ENCODE measurements at regions not wholly inside any gene's neighbourhood (a gene's known extent, or its start where the extent isn't known, plus 50 kb on each side); places are given as distances from the start of the nearest gene placed in this dataset.

- peak; percentile 28 for DNase-seq (ENCODE audit: low read depth)
Observed at GRCh38 chr9:118059484-118060278, 355.5 kb downstream of the TLR4 start.

GRCh38 chr9:118083161-118083560, 379.0 kb downstream of the TLR4 start:
- no peak for DNase-seq (ENCODE audit: low read depth)

DNA sequence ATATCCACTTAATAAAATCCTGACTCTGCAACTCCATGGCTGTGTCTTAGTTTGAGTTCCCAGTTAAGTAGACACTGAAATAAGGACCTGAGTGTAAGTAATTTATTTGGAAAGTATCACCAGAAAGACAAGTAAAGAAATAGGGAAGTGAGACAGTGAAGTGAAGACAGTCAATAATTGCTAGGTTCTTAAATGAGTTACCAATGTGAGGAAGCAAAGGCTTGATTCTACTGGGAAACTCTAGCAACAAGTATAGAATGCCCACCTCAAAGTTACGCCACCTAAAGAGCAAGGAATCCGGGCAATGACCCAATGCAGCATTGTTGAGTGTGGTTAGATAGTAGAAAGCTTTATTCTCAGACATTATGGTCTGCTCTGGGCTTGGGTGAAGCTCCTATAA, 383.9 kb downstream of the TLR4 start:
- no peak for DNase-seq (ENCODE audit: low read depth)

GRCh38 chr9:118091226-118091625, 387.0 kb downstream of the TLR4 start:
- DNase-seq (ENCODE audit: low read depth), result peak; percentile 10

DNA sequence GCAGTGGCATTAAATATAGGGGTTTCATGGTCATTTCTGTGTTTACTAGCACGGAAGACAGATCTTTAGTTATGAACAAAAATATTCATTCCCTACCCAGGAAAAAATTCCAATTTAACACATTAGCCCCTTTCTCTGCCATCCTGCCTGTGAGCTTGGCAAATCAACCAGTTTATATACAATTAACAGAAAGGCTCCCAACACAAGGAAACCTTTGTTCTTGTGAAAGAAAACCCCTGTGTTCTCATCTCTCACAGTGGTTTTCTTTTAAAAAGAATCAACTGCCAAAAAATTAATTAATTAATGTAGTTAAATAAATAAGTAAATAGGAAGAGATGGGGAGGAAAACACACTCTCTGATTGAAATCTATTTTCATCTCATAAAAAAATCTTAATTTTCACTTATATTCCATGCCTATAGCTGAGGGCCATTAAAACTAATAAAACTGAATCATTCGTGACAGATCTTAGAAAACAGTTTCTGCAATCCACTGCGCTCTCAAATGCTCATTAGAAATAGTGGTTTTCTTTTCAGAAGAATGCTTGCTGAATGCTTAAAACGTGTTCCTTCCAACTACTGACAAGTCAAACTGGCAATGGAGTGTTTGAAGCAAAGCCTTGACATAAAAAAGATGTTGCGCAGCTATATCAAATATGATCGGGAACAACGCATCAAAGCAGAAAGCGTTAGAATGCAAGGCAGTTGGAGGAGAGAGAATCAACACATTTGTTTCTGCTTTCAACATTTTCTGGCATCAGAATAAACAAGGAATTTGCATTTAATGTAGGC, 387.7 kb downstream of the TLR4 start:
- DNase-seq (ENCODE audit: low read depth), result no peak

- DNase-seq (ENCODE audit: low read depth), result no peak
Observed at GRCh38 chr9:118094387-118094786, 390.2 kb downstream of the TLR4 start.

DNA sequence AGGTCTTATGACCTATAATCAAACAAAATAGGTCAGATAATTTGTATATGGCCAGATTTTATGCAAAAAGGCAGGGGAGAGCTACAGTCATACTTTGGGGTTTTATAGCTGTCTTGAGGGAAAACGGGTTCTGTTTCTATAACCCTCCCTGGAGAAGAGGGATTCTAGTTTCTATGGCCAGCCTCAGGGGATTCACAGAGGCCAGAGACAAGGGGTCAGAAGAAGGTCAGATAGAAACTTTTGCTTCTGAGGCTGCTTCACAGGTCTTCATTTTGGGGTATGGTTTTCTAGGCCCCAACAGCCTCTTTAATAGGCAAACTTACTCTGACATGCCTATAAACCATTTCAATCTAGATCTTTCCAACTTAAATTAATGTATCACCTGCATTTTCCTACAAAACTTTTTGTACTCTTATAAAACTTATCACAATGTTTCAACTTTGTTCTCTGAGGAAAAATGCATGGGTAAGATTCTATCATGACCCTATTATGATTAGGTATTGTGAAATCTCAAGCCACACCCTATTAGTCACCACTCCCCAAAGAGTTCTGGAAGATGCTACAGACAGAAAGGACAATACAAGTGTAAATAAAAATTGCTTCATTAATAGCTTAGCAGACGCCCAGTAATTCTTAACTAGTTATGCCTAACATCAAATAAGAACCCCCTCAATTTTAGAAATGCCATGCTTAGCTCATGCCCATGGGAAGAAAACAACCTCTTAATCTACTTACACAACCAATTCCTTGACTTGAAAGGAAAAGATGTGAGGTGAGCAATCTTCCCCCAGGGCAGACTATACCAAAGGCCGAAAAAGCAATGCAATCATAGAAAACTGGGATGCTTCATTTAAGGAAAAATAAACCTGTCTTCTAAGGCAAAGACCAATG, 396.6 kb downstream of the TLR4 start:
- peak; percentile 2 for DNase-seq (ENCODE audit: low read depth)

GRCh38 chr9:118104363-118104762, 400.2 kb downstream of the TLR4 start:
- no peak for DNase-seq (ENCODE audit: low read depth)

DNA sequence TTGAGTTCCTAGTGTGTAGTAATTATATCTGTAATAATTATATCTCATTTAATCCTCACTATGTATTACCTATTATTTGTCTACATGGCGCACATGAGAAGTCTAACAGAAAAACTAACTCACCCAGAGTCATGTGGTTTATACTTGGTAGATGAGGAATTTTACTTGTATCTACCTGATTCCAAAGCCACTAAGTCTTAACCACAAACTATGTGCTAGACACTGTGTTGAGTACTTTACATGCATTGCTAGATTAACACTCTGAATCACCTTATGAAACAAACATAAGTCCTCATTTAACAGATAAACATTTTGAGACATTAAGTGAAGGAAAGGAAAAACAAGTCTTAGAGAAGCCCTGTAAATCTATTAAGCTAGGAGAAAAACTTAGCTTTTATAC, 404.8 kb downstream of the TLR4 start:
- DNase-seq (ENCODE audit: low read depth), result peak; percentile 3

DNA sequence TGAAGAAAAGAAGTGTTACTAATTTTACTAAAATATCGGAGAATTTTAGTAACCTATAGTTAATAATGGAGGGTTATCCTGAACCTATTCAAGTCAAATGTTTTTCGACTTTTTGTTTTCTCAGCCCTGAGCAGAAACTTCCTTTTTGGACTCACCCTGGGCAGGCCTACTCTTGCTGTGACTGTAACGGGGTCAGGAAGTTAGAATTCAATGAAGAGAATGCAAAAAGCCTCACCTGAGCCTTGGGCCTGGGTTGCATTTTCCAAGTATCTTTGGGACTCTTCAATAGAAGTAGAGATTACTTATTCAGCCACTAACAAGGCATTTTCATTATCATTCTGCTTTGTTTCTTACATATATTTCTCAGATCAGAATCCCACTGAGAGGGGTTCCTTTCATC, 405.3 kb downstream of the TLR4 start:
- DNase-seq (ENCODE audit: low read depth), result no peak

DNA sequence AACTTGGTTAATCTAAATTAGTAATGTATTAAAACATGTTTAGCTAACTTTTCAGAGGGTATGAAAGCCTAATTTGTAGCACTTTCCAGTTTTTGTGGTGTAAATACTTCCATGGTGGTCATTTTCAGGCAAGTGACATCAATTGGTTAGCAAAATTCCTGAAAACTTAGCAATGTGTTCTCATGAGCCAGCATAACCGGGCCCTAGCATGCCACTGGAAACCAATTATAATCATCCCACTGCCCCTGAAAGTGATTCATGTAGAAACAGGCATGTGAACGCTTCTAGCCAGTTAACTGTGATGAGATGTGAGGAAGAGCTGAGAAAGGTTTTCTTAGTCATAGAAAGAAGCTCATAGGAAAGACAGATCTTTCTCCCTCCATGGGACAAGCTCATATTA, 417.2 kb downstream of the TLR4 start:
- peak; percentile 15 for DNase-seq (ENCODE audit: low read depth)

GRCh38 chr9:118128313-118128712, 424.1 kb downstream of the TLR4 start:
- DNase-seq (ENCODE audit: low read depth), result no peak

GRCh38 chr9:118129541-118129940, 425.3 kb downstream of the TLR4 start:
- DNase-seq (ENCODE audit: low read depth), result peak; percentile 43

DNA sequence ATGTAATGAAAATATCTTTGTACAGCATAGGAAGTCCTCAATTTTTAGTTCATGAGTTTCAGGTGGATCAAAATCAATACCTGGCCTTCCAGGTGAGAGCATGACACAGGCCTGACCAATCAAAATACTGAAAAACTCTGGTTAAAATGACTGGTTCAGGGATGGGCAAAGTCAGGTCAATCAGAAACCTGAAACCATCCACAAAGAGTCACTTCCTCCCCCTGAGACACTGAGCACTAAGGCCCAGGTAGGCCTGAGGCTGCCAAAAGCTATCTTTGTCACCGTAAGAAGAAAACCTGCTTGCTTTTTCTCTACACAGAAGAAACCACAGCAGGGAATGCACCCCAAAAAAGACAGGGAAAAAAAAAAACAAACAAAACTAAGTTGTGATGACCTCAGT, 444.8 kb downstream of the TLR4 start:
- no peak for DNase-seq (ENCODE audit: low read depth)

DNA sequence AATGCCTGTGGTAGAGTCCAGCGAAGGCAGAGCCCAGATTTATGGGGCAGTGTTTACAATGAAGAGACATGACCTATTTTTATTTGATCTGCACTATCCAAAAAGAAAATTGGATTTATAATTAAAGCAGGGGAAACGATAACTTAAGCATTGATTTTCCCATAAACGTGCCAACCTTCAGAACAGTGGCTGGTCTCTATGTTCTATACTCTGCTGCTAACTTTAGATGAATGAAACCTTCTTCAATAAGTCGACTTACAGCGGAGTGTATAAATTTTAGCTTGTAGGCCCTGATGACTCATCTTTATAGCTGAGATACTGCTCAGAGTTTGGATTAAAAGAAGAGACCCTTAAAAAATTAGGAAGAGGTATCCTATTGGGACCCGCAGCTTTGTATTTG, 452.6 kb downstream of the TLR4 start:
- no peak for DNase-seq (ENCODE audit: low read depth)

DNA sequence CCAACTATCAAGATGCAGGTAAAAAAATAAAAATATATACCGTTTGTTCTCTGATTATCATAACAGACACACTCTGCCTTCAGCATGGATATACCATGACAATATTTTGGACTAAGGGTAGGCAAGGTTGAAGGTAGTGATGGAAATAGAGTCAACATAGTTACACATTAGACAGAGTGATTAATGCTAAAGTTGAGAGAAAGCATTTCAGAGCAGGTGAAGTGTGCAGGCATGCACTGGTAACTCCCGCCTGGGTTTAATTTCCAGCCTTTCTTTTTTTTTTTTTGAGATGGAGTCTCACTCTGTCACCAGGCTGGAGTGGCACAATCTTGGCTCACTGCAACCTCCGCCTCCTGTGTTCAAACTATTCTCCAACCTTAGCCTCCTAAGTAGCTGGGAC, 458.5 kb downstream of the TLR4 start:
- DNase-seq (ENCODE audit: low read depth), result no peak

GRCh38 chr9:118163751-118164150, 459.5 kb downstream of the TLR4 start:
- DNase-seq (ENCODE audit: low read depth), result no peak

GRCh38 chr9:118165451-118165850, 461.2 kb downstream of the TLR4 start:
- DNase-seq (ENCODE audit: low read depth), result no peak

DNA sequence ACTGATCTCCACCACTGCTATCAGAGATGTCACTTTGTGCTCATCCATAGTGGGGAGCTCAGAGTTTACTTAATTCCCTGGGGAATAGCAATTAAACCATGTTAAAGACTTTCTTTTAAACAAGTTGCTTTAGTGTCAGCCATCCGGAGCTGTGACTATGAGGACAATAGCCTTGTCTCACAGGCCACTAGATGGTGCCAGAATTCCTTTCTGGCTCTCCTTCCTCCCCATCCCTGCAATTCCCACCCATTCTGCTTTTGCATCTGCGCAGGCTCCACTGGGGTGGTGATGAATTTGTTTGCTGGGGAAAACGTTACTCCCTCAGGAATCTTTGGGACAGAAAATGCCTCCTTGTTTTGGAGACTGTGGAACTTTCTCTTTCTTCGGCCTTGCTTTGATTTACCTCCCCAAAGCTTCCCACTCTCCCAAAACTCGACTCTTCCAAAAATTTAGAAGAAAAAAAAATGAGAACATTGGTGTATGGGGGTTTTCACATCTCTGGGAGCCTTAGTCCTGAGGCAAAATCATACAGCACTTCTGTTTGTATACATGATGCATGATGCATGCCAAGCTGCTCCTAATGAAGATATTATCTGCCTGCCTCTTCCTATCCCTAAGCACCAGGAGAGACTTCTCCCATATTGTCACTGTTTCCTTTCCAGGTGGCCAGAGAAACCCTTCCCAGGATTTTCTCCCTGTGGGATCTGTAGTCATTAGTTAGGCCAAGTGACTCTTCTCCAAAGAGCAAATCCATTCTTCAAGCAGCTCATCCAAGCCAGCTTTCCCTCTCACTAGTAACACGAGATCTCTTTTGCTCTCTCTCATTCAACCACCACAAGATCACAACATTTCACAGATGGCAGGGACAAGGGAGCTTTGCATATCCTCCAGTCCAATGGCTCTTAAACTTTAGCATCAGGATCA, 466.1 kb downstream of the TLR4 start:
- DNase-seq (ENCODE audit: low read depth), result peak; percentile 66

- DNase-seq (ENCODE audit: low read depth), result no peak
Observed at GRCh38 chr9:118177241-118177640, 473.0 kb downstream of the TLR4 start.

DNA sequence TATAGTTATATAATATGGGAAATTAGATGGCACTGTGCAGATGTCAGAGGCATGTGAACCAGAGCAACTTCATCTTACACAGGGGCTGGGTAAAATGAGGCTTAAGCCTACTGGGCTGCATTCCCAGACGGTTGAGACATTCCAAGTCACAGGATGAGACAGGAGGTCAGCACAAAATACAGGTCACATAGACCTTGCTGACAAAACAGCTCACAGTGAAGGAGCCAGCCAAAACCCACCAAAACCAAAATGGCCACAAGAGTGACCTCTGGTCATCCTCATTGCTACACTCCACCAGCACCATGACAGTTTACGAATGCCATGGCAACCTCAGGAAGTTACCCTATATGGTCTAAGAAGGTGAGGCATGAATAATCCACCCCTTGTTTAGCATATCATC, 479.4 kb downstream of the TLR4 start:
- DNase-seq (ENCODE audit: low read depth), result peak; percentile 49

Data from M059J (cell line).